Upper lobe of left lung (tissue), 4 donors: ENCODE measurements at regions not wholly inside any gene's neighbourhood (a gene's known extent, or its start where the extent isn't known, plus 50 kb on each side); places are given as distances from the start of the nearest gene placed in this dataset.

Experiments used
- POLR2A ChIP-seq, 4 donors: fragments of 450-650 bp; IDR thresholded peaks; one replicate each; pipeline ENCODE4 v1.5.1; 2016 to 2017; ENCODE audit warnings: antibody characterized with exemption in 4 of 4, mild to moderate bottlenecking in 2 of 4
- TF ChIP-seq, protein P1 (sequence below), 6 experiments: fragments of 450-650 bp in 4 of 6; fragments of 200-600 bp in 2 of 6; sonication (generic) in 2 of 6; IDR thresholded peaks; one replicate each; pipeline ENCODE4 v1.5.1; 2016 to 2019; ENCODE audit warnings: antibody characterized with exemption in 6 of 6

DNA sequence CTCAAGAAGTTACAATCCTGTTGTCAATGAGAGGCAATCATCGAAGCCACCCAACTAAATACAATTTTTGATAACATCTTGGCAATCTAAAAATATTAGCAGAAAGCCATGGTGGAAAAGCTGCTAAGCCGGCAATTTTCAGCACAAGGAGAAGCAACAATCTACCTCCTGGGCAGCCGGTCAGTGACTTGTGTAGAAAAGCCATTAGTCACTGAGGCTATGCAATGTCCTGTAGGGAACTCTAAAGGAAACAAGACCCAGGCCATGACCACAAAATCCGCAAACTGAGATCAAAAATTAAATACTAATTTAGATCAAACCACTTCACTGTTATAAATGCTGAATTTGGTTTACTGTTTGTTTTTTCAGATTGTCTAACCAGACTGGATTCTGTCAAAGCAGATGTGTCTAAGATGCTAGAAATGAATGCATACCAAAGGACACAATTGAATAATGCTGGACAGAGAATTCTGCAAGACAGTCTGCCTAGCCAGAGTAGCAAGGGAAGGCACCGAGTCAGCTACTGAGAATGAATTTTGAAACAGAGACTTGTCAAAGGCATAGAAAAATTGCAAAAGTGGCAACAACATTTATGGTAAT is 384.8 kb downstream of the PRELID2 start:
- TF ChIP-seq POLR2A (IDR thresholded peaks at IDR 0.05): no peak
- TF ChIP-seq, protein P1, sequence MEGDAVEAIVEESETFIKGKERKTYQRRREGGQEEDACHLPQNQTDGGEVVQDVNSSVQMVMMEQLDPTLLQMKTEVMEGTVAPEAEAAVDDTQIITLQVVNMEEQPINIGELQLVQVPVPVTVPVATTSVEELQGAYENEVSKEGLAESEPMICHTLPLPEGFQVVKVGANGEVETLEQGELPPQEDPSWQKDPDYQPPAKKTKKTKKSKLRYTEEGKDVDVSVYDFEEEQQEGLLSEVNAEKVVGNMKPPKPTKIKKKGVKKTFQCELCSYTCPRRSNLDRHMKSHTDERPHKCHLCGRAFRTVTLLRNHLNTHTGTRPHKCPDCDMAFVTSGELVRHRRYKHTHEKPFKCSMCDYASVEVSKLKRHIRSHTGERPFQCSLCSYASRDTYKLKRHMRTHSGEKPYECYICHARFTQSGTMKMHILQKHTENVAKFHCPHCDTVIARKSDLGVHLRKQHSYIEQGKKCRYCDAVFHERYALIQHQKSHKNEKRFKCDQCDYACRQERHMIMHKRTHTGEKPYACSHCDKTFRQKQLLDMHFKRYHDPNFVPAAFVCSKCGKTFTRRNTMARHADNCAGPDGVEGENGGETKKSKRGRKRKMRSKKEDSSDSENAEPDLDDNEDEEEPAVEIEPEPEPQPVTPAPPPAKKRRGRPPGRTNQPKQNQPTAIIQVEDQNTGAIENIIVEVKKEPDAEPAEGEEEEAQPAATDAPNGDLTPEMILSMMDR (IDR thresholded peaks at IDR 0.05): no peak
